GM18868 (cell line): ENCODE measurements at regions not wholly inside any gene's neighbourhood (a gene's known extent, or its start where the extent isn't known, plus 50 kb on each side); places are given as distances from the start of the nearest gene placed in this dataset.

Source experiments
- ATAC-seq: cut with Tn5 transposase; IDR thresholded peaks from one replicate; pipeline ENCODE4 v1.9.1; 2021; ENCODE audit warnings: mild to moderate bottlenecking, moderate library complexity; ENCODE audit not compliant: unreplicated experiment

DNA sequence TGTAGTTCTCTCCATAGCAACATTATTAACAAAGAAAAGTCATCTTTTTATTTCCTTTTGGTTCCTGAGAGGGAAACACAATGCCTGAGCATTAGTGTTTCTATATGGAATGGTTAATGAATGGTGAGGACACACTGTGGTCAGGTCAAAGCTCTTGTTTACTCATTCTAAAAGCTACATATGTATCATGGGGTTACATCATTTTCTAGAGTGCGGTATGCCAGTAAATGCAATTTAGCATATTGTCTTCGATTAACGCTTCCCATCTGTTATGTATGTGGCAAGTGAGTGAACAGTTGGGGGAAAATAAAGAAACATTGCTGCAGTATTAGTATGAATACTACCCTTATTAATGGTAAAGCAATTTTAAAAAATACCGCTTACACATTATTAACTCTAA lies 1152.2 kb upstream of the SPRY2 start:
- no peak for ATAC-seq

DNA sequence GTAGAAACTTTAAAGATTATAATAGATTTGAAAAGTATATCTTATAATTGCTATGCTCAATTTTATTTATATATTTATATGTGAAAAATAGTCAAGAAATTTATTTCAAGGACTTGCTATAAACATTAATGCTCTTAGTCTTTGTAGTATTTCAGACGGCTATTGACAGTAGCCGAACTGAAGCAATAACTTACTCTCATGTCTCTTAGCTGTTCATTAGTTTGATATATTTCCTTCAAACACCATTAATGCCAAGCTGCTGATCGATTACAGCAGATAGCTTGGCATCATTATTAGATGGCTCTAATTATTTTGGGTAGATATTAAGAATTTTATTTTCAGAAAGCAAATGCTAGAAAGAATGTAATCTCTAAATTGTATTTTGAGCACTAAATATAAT lies 1151.5 kb upstream of the SPRY2 start:
- no peak for ATAC-seq

DNA sequence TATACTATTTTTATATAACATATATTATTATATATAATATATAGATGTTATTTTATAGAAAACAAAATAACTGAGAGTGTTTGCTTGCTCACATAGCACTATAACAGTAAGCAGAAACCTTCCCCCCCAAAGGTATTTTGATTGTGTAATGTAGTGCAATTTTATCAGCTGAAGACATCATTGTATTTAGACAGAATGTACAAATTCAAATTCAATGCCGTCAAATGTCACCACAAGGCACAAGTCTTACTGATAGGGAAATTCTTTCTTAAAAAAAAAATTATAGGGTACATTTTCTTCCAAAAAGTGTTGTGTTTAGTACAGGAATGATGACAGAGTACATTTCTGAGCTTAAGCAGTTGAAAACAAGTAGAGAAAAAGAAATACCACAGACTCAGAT lies 1147.1 kb upstream of the SPRY2 start:
- ATAC-seq, result no peak

DNA sequence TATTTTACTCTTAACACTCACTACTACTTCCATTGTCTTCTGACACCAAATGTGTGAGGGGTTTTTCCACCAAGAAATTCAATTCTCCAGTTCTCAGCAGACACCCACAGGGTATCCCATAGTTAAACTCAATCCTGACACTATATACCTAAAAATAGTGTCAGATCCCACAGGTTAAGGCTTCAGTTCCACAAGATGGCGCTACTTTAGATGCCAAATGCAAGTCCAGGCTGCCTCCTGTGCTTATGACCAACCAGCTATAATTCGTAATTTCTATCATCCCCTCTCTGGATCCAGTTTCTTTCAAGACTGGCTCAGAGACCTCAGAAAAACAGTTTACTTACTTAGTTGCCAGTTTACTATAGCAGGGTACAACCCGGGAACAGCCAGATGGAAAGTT lies 1146.2 kb upstream of the SPRY2 start:
- ATAC-seq, result no peak

DNA sequence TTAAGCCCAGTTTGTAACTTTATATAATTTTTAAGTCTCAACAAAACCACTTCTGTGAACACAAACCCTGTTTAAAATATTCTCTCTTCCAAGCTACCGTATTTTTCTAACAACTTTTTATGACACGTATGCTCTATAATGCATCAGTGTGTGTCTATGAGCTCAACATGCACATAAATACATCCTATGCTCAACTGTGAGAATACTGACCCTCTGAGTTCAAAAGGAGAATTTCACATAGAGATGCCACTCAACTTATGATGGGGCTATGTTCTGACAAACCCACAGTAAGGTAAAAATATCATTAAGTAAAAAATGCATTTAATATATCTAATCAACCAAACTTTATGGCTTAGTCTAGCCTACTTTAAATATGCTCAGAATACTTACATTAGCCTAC lies 1139.7 kb upstream of the SPRY2 start:
- ATAC-seq, result no peak

DNA sequence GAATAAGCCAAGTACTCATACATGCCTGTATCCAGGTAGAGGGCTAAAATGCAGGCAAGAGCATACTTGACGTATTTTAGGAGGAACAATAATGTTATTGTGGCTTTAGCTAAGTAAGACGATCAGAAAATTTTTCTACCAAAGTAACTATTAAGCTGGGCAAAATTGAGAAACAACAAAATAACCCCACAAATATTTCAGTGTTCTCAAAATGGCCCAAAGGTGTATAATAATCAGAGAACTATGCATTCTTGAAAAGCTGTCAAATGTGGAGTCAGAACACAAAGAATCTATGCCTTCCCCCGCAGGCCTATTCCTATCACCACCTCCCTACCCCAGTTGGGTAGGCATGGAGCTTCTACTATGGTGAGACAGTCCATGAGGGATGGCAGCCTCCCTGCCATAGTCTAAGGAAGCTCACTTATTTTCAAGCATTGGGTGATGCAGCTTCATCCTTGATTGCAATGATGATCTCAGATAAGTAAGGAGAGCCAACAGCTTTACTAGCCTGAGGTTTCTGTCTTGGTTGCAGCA lies 1132.5 kb upstream of the SPRY2 start:
- no peak for ATAC-seq

DNA sequence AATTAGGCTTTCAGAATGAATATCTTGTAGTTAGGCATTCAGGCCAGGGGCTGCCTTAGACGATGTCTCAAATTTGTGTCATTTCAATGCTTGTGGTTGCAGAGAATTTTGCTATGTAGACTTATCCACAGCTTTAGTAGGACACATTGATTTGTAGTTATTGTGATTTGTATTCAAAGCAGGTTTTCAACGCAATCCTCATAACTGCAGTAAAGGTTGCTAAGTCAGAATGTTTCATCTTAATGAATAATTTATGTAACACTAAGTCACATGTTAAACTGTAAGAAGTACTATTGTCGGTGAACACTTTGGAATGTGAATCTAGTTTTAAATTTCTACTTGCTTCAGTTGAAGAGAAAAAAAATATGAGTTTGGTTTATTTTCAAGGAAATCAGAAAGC lies 1117.2 kb upstream of the SPRY2 start:
- no peak for ATAC-seq

DNA sequence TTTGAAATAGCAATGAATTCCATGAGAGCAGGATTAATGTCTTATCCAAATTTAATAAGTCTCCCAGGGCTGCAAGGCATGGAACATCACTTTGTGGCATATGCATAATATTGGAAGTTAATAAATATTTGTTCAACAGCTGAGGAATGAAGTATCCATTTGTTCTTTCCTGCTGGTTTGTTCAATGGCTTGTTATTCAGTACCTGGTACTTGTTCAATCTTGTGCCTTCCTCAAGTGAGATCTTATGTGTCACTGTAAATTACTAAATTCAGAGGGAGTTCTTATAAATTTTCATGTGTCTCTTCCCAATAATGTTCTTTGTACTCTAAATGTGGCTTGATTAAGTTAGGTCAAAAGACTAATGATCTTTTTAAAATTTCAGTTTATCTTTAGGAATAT lies 1105.5 kb upstream of the SPRY2 start:
- ATAC-seq, result no peak

DNA sequence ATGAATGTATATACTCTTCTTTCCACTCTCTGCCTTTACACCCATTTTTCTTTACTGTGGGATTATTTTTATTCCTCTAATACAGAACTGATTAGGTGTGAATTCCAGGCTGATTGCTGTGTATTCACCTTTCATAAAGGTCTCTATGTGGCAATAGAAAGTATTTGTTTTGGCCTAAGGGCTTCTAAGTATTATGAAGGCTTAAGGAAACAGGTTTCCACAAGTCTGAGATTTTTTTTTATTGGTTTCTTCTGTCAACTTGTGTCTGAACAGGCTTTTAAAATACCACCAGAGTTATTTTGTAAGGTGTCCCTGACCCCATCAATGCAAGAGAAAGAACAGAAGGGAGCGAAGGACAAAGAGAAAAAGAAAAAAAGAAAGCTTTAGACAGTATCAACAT lies 1102.0 kb upstream of the SPRY2 start:
- ATAC-seq, result no peak

DNA sequence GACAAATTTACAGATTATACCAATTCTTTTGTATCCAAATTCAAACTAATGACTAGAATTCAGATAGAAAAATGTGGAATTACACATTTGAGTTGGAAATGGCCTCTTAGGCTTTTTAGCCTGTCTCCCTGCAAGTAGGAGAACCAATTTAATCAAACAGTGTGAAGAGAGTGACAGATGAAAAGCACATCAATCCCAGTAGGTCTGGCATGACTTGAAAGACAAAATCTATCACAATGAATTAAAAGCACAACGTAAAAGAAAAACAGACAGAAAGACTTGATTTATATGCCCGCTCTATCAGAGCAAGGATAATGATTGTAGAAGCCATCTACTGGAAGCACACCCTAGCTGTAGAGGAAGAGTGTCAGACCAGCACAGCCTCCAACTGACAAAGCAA lies 1084.4 kb upstream of the SPRY2 start:
- no peak for ATAC-seq

DNA sequence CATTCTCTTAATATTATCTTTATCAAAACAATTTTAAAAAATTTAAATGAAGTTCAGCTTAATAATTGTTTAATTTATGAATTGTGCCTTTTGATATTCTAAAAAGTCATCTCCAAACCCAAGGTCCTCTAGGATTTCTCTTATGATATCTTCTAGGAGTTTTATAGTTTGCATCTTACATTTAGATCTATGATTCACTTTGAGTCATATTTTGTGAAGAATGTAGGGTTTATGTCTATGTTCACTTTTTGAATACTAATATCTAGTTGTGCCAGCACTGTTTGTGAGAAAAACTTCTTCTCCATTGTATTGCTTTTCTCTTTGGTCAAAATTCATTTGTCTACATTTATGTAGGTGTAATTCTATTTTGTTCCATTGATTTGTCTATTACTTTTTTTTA lies 1068.4 kb upstream of the SPRY2 start:
- no peak for ATAC-seq

DNA sequence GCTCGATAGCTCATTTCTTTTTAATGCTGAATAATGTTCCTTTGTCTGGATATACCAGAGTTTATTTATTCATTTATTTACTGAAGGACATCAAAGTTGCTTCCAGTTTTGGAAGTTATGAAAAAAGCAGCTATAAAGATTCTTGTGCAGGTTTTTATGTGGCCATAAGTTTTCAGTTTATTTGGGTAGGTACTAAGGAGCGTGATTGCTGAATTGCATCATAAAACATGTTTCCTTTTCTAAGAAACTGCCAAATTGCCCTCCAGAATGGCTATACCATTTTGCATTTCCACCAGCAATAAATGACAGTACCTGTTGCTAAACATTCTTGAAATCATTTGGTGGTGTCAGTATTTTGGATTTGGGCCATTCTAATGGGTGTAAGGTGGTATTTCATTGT lies 1067.7 kb upstream of the SPRY2 start:
- no peak for ATAC-seq

DNA sequence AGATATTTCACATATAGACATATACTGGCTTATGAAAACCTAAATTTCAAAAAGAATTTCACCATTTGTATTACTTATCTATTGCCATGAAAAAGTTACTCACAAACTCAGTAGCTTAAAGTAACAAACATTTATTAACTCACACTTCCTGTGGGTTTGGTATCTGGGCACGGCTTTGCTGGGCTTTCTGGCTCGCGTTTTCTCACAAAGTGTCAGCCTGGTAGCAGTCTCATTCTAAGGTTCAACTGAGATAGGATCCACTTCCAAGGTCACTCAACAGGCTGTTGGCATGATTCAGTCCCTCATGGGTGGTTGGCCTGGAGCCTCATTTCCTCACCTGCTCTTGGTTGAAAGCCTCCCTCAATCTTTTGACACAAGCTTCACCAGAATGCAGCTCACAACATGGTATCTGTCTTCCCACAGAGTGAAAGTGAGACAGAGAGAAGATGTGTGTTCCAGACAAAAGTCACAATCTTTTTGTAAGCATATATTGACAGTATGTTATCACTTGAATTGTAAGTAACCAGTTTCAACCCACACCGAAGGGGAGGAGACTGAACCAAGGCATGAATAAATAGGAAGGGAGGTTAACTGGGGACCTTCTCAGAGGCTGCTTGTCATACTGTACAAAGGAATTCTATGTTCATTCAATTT lies 1065.8 kb upstream of the SPRY2 start:
- no peak for ATAC-seq

DNA sequence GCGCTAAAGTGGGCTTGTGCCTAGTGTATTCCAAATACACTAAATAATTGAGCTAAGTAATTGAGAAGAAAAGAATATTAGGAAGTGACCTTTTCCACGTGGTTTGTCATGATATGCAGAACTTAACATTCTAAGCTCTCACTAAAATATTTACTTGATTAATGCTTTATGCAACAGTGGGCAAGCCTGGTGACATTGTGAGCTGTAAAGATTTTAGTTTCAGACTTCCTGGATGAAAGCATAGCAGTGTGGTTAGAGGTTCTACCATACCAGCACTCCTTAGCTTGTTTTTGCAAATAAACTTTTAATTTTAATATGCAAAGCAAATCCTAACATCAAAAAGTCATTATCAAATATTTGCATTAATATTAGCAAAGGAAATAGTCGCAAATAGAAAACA lies 1065.1 kb upstream of the SPRY2 start:
- ATAC-seq, result no peak

DNA sequence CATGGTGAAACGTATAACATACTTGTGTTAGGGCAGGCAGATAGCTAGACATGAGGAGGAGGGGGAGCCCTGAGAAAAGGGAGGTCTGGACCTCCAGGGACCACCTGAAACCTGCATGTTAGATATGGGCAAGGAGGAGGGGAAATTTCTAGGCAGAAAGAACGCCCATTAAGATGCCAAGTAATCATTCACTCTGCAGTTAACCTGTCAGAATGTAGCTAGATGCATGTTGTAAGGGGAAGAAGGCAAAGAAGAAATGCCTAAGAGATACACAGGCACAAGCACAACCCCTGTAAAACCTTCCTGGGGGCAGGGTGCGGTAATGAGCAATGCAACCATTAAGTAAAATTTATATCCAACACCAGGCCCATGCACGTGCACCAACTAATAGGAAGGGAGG lies 1055.3 kb upstream of the SPRY2 start:
- no peak for ATAC-seq

DNA sequence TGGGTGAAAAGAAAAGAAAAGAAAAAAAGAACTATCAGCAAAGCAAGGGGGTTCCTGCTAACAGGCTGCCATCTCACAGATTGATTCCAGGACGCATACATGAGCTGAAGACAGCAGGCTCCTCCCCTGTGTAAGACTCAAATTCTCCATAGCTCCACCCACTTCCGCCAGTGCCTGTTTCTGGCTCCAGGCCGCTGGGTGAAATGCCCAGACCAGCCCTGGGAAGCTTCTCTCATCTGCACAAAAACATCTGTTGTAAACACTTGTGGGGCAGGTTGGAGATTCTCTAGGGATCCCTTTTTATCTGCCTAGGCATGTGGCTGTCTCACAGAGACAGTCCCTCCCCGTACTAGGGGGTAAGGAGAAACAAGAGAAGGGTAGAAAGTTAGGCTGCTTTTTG lies 1054.4 kb upstream of the SPRY2 start:
- no peak for ATAC-seq

DNA sequence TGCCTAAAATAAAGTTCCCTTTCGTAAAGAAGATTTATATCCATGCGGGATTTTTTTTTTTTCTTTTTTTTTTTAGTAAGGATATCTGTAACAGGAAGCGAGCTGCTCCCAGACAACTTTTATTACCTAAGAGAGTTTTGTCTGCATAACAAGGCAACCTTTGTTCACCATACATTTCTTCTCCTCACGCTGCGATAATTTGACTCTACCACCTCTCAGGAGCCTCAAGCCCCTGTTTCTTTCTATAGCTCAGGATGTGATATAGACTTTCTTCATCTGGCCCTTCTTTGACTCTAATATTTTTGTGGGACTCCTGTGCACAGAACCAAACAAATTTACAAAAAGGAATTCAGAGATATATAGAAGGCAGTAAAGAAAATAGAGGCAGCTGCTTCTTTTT lies 1053.7 kb upstream of the SPRY2 start:
- ATAC-seq, result no peak

DNA sequence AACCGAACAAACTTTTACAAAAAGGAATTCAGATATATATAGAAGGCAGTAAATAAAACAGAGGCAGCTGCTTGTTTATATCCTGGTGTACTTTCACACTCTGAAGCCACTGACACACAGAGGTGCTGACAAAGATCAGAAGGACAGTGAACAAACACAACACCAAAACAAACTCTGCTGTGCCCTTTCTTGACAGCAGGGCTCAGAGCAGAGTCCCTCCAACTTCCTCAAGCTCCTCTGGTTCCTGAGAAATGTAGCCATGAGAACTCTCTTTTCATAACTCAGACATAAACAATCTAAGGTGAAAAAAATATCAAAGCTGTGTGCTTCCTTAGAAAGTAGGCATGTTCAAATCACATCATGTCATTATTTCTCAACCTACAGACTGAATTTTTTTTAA lies 1052.8 kb upstream of the SPRY2 start:
- no peak for ATAC-seq

DNA sequence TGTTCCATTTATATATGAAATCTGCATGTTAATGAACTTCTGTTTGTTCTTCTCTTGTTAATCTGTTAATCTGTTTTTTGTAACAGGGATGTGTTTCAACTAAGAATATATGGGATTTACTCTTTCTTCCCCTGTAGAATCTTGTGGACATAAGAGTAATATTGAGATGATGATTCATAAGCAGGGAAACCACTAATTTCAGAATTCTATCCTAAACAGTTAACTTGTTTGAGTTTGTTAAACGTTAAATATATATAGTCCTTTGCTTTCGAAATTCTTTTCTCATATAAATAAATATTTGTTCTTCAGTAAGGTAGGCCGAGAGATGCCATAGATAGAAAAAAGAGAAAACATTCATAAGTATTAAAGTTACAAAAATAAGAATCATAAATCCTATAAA lies 1052.2 kb upstream of the SPRY2 start:
- no peak for ATAC-seq

DNA sequence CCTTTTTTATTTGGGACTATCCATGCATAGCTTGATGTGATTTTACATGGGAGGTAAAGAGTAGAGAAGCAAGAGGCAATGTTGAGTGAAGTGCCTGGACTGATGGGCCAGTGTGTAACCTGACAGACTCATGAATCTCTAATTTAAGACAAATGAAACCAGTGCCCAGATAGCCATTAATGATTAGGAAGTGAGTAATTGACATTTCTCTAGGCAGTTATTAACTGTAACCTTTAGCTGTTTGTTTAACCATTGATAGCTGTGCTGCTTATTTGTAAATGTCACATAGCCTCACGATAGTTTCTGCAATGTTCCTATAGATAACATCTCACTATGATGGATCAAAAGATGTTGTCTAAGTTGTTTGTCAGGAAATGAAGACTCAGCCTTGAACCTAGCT lies 1047.5 kb upstream of the SPRY2 start:
- ATAC-seq, result no peak

DNA sequence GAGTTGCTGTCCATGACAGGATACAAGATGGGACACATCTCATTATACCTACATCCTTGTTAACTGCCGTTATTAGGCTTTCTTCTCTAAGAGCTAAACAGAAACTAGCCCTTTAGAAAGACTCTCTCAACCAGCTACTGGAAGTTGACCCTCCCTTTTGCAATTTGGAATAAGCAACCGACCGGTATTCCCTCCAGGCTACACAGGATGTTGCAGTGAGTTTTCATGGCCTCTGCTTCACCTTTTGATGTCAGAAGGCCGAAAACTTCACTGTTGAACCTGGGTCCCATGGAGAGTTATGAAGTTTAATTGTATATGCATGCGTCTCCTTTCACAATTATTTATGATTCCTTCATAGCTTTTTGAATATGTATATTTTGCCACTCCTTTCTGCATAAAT lies 1042.5 kb upstream of the SPRY2 start:
- ATAC-seq, result no peak

DNA sequence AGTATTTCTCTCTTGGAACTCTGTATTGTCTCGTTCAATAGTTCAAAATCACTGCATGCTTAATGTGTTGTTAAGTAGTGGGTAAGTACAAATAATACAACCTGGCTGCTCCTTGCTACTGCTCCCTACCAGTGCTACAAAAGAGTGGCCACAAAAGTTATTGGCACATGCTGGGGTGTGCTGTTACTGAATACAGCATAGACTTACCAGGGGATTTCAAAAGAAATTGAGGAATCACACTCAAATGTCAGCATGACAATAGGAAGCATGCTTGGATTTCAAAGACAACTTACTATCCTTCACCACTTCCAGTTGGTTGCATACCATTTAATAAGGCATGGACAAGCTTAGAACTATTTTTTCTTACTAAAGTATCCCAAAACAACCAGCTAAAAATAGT lies 1041.3 kb upstream of the SPRY2 start:
- no peak for ATAC-seq

DNA sequence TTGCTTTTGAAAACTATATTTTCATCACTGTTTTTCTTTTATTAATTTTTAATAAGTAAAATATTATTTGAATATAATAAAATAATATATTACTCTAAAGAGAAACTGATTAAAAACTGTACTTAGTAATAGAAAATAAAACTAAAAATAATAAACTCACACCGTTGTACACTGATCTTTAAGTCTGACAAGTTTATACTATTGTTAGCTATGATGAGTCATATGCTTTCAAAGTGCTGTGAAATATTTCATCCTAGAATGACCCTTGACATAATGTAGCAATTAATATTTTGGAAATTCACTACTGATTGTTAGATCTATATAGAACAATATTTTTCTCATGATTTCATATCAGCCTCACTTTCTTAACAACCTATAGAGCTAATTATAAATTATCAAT lies 1040.6 kb upstream of the SPRY2 start:
- ATAC-seq, result no peak
